Fibroblast of the aortic adventitia (primary cell): ENCODE measurements at regions not wholly inside any gene's neighbourhood (a gene's known extent, or its start where the extent isn't known, plus 50 kb on each side); places are given as distances from the start of the nearest gene placed in this dataset.

Experiments
- DNase-seq: peaks from one replicate; pipeline ENCODE4 v3.0.0-alpha.2; 2010; ENCODE audit warnings: low read depth
- H3K4me3 ChIP-seq: 2 replicates; pipeline ENCODE4 v1.5.1; 2011; ENCODE audit warnings: low read depth, mild to moderate bottlenecking, control low read depth, low read length, moderate library complexity
- TF ChIP-seq, protein P1 (sequence below): IDR thresholded peaks from 2 replicates; pipeline ENCODE4 v1.5.1; 2011; ENCODE audit warnings: mild to moderate bottlenecking, low read length, control low read depth, inconsistent platforms; ENCODE audit not compliant: insufficient read depth

DNA sequence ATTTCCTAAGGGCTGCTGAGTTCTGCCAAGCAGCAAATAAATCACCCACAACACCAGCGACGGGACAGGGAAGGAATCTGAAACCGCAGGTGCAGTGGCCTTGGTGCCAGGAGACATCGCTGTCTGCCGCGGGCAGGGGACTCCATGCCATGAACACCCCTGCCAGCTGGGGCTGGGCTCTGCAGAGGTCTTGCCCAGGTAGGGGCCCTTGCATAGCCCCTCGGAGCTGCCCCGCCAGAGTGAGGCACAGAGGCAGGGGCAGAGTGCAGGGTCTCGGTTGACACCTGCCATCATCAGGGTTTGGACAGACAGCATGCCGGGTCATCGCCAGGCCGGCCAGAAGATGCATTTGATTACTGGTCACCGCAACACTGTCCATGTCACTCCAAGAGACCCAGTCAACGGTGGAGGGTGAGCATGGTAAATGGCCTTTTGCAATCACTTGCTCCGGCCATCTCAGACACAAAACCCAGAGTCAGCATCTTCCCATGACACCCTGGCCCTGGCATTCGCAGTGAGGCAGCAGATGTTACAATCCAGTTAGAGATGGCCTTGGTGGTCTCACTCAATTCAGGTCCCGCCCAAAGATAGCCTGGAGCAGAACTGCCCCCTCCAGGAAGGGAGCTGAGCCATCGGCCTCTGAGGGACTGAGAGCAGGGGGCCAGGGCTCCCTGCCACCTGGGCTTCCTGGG, 255.4 kb downstream of the NDUFA10 start:
- TF ChIP-seq, protein P1, sequence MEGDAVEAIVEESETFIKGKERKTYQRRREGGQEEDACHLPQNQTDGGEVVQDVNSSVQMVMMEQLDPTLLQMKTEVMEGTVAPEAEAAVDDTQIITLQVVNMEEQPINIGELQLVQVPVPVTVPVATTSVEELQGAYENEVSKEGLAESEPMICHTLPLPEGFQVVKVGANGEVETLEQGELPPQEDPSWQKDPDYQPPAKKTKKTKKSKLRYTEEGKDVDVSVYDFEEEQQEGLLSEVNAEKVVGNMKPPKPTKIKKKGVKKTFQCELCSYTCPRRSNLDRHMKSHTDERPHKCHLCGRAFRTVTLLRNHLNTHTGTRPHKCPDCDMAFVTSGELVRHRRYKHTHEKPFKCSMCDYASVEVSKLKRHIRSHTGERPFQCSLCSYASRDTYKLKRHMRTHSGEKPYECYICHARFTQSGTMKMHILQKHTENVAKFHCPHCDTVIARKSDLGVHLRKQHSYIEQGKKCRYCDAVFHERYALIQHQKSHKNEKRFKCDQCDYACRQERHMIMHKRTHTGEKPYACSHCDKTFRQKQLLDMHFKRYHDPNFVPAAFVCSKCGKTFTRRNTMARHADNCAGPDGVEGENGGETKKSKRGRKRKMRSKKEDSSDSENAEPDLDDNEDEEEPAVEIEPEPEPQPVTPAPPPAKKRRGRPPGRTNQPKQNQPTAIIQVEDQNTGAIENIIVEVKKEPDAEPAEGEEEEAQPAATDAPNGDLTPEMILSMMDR, result no peak
- no peak overlapping the region for H3K4me3 ChIP-seq
- no peak for DNase-seq

DNA sequence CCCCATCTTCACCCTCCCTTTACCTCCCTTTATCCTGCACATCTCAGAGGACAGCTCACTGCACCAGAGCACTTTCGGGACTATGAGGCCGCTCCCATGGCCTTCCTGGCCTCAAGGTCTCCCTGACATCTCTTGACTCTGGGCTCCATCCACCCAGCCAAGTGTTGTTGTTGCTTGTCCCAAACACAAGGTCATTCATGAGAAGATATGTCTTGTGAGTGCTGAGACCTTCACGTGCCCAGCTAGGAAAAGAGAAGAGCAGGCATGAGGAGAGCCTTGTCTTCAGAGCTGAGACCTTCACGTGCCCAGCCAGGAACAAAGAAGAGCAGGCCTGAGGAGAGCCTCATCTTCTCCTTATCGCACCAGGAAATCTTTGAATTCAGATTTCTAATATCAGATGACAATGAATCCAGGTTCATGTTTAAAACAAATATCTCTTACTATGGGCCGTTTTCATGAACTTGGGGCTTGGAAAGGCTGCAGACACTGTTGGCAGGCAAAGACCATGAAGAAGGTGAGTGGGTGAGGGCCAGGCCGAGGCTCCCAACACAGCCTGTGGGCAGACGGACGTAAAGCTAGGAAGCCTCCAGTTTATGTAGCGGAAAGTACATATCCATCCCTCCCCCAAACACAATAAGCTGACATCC, 256.1 kb downstream of the NDUFA10 start:
- no peak for DNase-seq
- TF ChIP-seq, protein P1, result no peak
- H3K4me3 ChIP-seq, result no peak overlapping the region

DNA sequence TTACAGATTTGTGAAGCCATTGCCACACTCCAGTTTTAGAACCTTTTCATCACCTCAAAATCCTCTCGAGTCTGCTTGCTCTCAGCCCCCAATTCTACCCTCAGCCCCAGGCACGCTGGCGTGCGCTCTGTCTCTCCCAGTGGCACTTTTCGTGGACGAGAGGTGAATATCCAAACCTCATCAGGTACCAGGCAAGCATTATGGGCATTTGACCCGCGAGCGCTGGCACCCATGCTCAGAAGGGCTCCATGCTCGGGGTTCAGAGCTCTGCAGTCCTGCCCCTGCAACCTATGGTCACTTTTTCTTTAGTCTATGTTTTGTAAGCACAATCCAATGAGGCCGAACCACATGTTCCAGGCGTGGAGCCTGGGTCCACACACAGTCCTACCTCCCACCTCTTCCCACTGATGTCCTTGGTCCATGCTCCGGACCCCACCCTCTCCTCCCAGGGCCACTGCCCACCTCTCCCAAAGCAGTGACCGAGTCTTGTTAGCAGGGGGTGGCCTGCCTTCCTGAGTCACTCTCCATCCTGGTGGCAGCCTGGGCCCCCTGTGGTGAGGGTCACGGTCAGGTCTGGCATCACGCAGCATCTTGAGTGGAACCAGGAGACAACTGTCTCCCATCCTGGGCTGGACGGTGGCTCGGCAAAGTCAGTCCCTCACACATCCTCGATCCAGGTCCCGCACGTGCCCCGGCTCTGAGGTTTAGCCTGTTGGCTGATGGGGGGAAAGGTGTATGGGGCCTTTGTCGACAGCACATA, 256.9 kb downstream of the NDUFA10 start:
- no peak overlapping the region for H3K4me3 ChIP-seq
- TF ChIP-seq, protein P1, result no peak
- no peak for DNase-seq

DNA sequence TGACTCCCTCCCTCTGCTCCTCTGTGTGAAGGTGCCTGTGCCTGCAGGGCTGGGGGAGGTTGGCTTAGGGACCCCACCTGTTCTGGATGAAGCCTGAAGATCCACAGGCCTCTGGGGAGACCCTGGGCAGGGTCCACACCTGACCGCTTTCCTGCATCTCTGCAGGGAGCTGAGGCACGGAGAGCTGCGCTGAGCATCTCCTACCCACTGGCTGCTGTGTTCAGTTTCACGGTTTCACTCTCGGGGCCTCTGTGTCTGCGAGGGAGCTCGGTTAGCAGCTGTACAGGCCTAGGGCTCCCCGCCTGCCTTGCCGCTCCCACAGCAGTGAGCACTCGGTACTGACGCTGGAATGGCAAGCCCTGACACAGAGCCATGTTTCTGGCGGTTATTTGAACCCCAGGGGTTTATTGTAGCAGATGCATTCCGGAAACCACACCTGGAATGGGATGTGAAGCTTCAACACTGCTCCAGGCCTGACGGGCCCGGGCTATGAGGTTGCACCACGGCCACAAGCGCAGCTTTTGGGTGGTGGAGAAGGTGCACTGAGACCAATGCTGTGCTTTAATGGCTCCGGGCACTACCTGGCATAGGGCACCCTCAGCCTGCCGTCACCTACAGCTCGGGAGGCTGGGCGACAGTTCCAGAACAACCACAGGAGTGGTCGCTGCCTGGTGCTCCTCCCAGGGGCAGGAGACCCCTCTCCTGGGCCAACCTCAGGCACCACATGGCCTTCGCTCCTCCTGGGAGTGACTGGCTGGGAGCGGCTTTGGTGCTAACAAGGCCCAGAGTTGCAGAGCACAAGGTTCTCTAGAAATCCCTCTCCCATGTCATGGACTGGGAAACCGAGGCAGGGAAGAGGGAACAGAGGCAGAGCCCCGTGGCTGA, 257.9 kb downstream of the NDUFA10 start:
- DNase-seq, result no peak
- TF ChIP-seq, protein P1, result no peak
- no peak overlapping the region for H3K4me3 ChIP-seq

DNA sequence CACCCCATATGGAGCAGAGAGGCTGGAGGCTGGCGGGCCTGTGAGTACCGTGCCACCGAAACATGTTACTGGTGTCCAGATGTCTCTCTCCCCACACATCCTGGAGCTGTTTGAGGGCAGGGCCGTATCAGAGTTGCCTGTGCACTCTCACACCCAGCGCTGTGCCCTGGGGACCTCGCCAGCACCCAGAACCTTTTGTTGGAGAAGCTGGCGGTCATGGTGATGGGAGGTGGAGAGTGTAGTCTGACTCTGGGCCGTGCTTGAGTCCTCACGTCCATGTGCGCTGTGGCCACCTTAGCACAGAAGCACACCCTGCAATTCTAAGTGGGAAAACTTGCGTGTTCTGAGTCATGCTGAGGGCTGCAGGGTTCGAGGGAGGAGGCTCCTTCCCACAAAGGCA, 259.2 kb downstream of the NDUFA10 start:
- no peak for DNase-seq
- H3K4me3 ChIP-seq, result no peak overlapping the region
- TF ChIP-seq, protein P1, result no peak
